HG03442 (cell line): ENCODE measurements at regions not wholly inside any gene's neighbourhood (a gene's known extent, or its start where the extent isn't known, plus 50 kb on each side); places are given as distances from the start of the nearest gene placed in this dataset.

Source experiments
- ATAC-seq: cut with Tn5 transposase; IDR thresholded peaks from one replicate; pipeline ENCODE4 v1.9.1; 2021; ENCODE audit warnings: mild to moderate bottlenecking, moderate library complexity; ENCODE audit not compliant: unreplicated experiment

DNA sequence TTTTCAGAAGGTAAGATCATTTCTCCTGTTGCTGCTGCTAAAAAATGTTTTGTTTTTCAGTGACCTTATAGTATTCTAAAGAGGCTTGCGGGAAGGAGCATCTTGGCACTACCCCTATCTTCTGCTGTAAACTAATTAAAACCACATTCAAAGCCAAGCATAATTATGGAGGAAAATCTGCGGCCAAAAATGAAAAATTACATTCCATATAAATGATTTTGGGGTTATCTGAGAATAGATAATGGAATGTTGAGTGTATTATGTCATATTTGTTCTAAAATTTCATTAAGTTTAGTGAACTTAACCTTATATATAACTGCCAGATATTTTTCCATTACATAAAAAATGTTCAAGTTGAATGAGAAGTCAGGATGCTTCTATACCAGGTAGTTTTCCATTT, 170.4 kb upstream of the TMC3 start:
- no peak for ATAC-seq

GRCh38 chr15:81540909-81541308, 166.9 kb upstream of the TMC3 start:
- ATAC-seq, result no peak

DNA sequence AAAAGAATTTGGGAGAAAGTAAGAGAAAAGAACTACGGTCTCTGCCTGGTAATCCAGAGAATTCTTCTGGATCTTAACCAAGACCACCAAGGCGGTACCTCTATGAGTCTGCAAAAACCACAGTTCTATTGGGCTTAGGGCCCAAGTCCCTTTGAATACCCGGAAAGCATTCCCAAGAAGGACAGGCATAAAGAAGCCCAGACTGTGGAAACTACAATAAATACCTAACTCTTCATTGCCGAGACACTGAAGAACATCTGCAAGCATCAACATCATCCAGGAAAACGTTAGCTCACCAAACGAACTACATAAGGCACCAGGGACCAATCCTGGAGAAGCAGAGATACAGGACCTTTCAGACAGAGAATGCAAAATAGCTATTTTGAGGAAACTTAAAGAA, 162.3 kb upstream of the TMC3 start:
- no peak for ATAC-seq

- ATAC-seq, result no peak
Observed at GRCh38 chr15:81534124-81534523, 160.1 kb upstream of the TMC3 start.

GRCh38 chr15:81532001-81532400, 158.0 kb upstream of the TMC3 start:
- ATAC-seq, result no peak

- no peak for ATAC-seq
Observed at GRCh38 chr15:81531109-81531592, 157.1 kb upstream of the TMC3 start.

GRCh38 chr15:81530271-81530691, 156.3 kb upstream of the TMC3 start:
- ATAC-seq, result no peak

- ATAC-seq, result no peak
Observed at GRCh38 chr15:81529481-81529880, 155.5 kb upstream of the TMC3 start.

DNA sequence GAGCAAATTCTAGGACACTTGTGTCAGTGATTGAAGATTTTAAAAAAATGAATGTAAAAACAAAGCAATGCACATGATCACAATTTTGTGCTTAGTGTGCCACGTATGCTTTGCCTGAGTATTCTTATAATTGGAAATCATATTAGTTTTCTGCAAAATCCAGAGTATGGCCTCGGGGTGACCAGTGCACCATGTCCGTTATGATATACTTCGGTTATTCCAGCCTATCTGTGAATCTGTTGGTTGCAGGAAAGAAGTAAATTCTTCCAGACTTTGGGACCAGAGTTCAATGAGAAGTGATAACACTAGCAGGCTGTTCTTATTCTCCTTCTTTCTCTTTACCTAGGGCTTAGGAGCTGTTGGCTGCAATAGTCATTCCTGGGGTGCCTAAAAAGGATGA, 152.0 kb upstream of the TMC3 start:
- ATAC-seq, result no peak

- ATAC-seq, result no peak
Observed at GRCh38 chr15:81524496-81524895, 150.5 kb upstream of the TMC3 start.

GRCh38 chr15:81523867-81524266, 149.9 kb upstream of the TMC3 start:
- ATAC-seq, result no peak

- no peak for ATAC-seq
Observed at GRCh38 chr15:81520480-81520879, 146.5 kb upstream of the TMC3 start.

- no peak for ATAC-seq
Observed at GRCh38 chr15:81516461-81516860, 142.4 kb upstream of the TMC3 start.

- no peak for ATAC-seq
Observed at GRCh38 chr15:81516012-81516411, 142.0 kb upstream of the TMC3 start.

DNA sequence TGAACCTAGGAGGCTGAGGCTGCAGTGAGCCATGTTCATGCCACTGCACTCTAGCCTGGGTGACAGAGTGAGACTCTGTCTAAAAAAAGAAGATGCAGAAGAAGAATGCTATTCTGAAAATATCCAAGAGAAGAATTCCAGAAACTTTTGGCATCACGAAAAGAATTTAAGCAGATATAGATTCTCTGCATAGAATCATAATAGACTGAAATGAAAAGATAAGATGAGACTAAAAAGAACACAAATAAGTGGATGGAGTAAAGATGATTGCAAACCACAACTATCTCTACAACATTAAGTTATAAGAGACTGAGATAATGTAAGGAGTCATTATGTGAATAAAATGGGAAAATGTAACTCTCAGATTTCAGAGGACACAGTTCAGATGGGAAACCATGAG, 140.7 kb upstream of the TMC3 start:
- no peak for ATAC-seq

DNA sequence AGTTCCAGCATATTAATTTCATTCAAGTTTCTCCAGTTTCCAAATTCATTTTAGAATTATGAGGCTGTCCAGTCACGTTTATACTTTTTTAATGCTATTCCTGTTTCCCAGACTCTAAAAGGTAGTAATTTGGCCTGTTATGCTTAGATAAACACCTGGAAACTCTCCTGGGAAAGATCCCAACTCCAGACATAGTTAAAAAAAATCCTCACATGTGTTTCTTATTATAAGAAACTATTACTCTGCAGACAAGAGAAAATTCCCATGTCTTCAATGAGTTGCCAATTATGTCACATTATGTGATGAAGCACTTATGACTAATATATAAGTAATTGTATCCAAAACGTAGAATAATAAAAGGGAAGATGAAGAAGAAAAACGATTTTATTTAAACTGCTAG, 137.1 kb upstream of the TMC3 start:
- ATAC-seq, result no peak

- ATAC-seq, result no peak
Observed at GRCh38 chr15:81507831-81508230, 133.8 kb upstream of the TMC3 start.

DNA sequence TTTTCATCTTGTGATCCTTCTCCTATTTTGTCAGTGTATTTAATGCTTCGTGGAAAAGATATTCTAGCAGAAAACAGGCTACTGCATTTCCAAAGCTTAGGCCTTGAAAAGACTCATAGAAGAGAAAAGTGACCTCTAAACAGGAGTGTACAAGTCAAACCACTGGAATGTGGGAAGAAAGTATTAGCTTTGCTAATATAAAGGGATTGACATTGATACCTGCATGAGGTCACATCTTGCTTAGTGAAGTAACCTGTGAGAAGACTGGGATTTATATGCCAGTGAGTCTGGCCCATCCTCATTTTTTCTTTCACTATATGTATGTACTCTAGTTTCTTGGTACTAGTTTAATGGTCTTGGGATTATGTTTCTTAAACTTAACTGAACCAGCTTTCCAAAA, 132.9 kb upstream of the TMC3 start:
- no peak for ATAC-seq

GRCh38 chr15:81506071-81506470, 132.1 kb upstream of the TMC3 start:
- no peak for ATAC-seq

DNA sequence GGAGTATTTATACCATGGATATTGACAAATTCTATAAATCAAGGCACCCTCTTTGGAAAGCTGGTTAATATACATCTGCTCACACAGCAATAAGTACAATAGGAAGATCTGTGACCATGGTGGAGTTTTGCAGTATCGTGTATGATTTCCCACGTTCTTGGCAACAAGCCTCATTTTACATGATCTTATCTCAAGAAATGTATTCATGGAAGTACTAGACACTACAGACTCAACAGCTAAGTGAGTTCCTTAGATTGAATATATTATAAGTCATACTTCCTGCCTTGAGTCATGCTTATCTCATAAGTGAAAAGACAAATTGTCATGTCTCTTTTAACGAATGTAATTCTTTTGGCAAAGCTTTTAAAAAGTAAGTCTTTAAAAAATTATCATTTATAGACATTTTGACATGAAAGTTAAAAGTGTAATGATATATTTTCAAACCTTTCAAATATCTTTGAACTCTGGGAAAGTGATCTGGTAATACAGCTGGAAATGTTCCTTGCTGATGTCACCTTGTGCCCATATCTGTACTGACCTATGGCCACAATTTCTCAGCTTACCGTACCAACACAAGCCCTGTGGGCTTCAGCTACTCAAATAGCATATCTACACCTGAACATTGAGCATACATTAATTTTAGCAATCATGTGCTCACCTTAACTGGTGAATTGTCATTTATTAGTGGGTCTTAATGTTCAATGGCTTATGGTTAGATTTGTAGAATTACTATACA, 130.3 kb upstream of the TMC3 start:
- ATAC-seq, result no peak

GRCh38 chr15:81502439-81502838, 128.4 kb upstream of the TMC3 start:
- no peak for ATAC-seq

GRCh38 chr15:81500081-81500480, 126.1 kb upstream of the TMC3 start:
- ATAC-seq, result no peak

- ATAC-seq, result no peak
Observed at GRCh38 chr15:81498294-81498693, 124.3 kb upstream of the TMC3 start.
